Cerebellar nuclear complex (tissue), 1 donor: ENCODE measurements at regions not wholly inside any gene's neighbourhood (a gene's known extent, or its start where the extent isn't known, plus 50 kb on each side); places are given as distances from the start of the nearest gene placed in this dataset.
"Not testable (repeated sequence)": the region's sequence is repeated elsewhere in the genome, so short reads cannot be mapped to it uniquely, and the experiment has no call there.

Source experiments
- DNase-seq, 2 experiments: peaks; one replicate each; lab custom pipeline; 2025; lab: John Stamatoyannopoulos, UW

DNA sequence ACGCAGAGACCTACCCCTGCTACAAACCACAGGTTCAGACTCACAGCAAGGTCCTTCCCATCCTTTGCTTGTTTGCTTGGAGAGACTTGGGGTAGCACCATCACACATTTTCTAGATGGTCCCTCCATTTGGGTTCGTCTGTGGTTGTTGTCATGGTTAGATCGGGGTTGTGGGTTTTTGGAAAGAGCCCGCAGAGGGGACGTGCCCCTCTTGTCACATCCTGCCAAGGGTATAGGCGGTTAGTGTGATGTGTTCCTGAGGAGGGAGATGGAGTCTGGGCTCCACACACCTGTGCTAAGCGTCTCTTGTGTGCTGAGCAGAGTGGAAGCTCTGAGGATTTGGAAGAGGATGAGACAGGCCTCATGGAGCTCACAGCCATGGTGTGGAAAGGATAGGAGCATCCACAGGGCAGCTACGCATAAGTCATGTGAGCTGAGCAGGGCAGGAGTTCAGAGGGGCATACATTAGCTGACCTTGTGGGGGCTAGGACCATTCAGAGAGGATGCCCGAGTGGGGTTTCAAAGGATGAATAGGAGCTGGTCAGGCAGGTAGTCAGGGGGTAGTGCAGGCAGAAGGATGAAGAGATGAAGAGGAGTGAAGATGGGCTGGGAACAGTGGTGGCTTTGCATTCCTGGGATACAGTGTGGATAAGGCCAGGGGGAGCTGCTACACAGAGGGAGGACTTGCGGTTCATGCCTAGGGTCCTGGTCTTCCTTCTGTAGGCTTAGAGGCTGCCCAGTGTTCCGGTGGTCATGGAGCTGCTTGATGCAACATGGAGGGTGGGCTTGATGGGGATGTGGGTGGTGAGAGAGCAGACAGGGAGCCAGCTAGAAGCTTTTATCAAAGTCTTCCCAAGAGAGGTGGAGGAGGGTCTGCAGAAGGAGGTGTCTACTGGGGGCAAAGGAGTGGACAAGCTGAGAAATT, 62.9 kb downstream of the ACKR3 start:
- DNase-seq, result no peak

DNA sequence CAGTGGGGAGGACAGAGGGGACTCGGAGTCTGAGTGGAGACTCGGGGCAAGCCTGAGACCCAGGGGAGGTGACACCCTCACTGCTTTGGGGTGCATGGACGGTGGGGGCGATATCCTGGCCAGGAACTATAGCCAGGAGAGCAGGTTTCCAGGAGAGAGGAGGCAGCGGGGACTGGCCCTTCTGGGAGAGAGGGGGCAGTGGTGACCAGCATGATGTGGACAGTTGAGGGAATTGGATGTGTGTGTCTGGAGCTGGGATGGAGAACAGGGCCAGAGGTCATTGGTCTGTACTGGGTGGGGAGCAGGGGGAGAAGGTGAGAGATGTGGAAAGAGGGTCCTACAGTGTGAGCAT, 63.6 kb downstream of the ACKR3 start:
- no peak for DNase-seq

DNA sequence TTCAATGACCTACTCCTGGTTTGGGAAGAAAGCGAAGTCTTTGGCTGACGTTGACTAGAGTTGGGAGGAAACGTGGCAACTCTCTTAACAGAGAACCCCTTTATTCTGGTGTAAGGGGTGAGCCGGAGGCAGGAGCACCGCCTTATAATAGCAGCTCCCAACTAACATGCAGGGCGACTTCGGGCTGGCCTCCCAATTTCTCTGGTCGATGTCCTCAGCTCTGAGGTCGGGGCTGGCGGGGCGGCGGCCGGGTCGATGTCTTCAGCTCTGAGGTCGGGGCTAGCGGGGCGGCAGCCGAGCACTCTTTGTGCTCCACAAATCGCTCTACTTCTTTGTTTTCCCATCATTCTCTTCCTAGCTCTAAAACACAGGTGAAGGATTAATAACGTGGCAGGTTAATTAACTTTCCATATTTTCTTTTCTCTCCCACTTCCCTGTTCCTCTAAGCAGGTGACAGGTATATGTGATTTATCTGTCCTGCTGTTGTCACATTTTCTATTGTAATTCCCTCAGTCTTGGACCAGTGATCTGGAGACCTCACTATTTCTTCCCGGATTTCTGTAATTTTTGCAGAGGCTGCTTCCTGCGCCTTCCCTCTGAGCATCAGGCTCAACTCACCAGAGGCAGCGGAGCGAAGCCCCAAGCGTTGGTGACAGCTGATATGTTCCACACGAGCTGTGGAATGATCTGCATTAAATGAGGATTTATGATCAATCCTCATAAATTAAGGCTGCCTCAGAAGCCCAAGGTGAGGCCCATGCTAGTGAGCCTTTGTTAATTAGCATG, 64.3 kb downstream of the ACKR3 start:
- DNase-seq, result no peak

DNA sequence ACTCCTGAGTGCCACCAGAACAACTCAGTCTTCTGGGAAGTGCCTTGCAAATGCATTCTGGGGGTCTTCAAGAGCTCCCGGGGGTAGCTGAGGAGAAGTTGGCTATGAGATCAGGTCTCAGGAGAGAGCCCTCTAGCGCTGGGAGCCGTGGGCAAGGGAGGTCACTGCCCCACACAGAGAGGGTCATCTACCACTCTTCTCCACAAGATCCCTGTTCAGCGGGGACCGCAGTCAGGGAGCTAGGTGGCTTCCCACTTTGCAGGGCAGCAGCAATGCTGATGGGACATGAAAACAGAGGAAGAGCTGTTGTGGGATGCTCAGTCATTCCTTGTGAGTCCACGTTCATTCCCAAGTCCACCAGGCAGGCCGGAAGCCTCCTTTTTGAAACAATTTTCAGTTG, 66.6 kb downstream of the ACKR3 start:
- DNase-seq, result no peak

DNA sequence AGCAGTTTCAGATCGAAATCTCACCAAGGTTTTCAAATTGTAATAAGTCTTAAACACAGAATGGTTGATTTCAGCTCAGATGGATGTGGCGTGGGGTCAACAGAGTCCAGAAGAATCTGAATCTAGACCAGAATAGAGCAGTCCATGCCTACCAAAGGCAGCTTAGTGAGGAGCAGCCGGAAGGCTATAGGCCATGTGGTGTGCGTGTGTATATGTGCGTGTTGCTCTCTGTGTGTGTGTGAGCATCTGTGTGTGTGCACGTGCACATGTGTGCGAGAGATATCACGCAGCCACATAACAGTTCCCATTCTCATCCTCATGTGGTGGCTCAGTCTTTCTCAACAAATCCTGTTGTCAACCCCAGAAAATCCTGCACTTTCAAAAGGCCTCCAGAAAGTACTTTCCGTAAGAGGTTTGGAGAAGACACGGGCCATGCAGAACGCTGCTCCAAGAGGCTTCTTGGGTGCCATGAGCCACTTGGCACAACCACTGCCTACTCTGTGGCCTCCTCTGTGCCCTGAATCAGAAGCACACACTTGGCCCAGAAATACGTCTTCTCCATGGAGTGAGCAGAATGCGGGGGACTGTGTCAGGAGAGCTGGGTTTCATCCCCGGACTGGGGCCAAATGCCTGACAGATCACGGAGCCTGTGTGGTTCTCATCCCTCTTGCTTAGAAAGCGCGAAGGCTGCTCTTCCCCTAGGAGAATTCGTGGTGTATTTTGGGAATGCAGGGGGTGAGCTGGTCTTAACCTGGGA, 67.3 kb downstream of the ACKR3 start:
- DNase-seq, result no peak

DNA sequence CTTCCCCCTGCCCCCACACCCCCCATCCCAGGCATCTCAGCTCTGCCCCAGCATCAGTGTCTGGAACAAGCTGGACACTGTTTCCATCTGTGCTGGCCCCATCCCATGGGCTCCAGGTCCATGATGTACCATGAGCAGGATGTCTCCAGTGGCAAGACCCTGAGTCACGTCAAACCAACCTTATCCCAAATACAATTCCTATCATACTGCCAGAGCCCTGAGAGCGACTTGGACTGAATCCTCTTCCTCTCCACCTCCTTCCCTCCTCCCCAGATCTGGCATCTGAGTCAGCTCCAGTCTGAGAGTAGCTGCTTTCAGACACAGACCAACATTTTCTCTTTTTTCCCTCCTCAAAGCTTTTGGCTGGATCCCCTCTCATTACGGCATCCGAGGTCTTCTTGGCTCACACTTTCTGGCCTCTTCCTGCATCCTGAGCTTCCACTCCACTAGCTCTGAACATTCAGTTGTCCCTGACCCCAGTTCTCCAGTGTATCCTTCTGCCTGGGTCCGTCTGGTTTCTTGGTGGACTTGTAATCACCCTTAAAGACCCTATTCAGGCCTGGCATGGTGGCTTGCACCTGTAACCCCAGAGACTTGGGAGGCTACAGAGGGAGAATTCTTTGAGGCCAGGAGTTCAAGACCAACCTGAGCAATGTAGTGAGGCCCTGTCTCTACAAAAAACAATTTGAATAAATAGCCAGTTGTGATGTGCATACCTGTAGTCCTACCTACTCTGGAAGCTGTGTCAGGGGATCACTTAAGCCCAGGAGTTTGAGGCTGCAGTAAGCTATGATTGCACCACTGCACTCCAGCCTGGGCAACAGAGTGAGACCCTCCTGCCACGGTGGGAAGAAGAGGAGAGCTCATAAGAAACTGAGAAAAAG, 68.3 kb downstream of the ACKR3 start:
- DNase-seq, result no peak

DNA sequence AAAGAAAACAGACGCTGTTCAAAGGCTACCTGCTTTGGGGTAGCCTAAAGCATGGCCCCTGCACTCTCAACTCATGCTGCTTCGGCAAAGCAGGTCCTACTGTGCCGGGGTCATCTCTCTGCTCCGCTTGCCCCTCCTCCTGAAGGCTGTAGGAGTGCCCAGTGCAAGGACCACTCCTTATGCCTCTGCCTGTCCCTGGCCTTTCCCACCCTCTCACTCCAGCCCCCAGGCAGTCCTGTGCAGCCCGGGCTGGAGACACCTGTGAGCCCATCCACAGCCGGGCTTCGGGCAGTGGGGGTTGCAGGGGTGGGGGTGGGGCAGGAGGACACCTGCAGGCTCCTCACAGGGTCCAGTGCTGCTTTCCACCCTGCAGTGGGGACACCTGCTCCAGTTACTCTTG, 69.1 kb downstream of the ACKR3 start:
- no peak for DNase-seq

DNA sequence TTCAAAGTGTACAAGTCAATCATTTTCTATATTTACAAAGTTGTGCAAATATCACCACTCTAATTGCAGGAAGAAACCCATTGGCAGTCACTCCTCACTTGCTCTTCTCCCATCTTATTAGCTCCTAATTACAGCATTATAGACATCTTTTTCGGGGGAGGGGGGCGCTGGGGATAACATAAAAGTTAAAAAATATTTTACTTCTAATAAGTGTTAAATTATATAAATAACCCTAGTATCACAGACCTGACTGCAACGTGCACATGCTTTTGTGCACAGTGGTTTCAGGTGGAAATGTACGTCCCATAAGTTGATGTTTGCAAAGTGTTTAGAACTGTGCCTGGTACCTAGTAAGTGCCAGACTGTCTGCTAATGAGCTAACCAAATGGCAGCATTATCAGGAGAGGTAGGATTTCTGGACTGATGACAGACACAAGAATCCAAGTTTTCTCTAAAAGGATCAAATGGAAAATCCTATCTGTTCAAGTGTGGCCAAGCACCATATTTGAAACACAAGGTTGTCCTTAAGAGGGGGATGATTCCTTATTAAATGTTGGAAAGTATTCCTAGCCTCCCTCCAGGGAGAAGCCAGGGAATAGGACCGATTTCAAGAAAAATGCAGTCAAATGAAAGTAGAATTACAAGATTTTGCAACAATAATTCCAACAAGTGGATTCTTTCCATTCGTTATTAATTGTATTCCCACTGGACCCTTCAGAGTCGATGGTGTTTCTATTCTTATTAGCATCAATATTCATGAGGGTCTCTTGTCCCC, 70.0 kb downstream of the ACKR3 start:
- DNase-seq, result no peak

DNA sequence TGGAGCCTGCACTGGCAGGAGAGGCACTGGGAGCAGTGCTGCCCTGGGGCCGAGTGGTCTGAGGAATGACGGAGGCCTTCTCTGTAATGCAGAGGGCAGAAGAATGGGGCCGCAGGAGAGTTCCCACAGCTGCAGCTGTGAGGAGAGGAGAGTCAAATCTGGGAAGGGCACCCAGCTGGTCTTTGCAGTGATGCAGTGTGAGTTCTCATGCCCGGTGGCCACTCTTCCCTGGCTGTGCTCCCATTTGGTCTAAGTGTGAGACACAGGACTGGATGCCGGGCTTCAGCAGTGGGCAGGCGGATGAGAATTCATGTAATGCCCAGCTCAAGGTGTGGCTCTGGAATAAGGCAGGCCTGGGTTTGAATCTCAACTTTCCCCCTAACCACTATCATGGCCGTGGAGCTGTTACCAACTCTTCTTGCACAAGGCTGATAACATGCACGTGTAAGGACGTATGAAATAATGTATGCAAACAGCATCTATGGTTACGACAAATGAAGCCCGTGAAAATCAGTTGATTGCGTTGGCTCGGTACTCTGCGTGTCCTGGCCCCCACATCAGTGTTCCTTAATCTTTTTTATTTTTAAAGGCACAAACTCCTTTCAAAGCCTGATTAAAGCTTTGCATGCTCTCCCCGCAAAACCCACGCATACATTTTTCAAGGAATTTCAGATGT, 71.6 kb downstream of the ACKR3 start:
- DNase-seq, result no peak

DNA sequence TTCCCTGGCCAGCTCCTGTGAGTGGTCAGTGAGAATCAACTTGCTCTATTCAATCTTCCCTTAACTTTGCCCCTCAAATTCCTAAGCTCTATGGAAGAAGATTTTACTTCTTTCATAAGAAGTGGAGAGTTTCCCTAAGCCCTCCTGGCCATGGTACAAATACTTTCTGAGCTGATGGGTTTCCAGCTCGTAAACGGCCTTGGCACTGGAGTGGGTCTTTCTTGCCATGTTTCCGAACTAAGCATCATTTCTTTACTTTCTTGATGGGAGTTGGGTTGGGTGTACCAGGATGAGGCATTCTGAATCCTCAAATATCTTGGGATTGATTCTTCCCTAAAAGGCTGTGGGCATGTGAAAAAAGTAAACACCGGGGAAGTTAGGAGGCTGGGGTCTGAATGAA, 72.5 kb downstream of the ACKR3 start:
- DNase-seq, result no peak

DNA sequence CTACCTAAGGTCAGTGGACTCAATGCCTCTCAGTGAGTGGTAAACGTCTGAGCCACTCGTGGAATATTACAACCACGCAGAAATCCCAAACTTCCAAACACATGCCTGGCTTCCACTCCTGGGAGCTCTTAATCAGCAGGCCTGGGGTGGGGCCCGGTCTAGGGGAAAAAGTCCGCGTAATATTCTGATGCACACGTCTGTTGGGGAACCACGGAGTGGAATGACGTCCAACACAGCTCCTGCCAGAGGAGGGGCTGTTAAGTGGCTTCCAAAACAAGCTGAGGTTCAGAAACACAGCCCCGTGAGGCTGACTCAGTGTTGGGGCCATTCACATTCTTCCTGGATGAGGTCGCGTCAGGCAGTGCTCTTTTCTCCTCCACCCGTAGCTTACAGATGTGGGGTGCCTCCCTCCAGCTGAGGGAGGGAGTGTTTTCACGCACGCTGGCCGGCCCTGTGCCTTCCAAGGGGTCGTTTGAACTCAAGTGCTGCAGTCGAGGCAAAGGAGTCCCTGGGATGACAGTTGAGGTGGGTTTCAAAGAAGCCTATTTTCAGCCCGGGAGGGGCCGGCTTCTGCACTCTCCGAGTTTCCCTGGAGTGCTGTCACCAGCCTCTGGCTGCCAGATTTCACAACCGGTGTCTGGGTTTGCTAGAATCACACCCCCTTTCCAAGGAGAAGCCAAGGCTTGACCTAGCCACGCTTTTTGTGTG, 73.1 kb downstream of the ACKR3 start:
- no peak for DNase-seq

DNA sequence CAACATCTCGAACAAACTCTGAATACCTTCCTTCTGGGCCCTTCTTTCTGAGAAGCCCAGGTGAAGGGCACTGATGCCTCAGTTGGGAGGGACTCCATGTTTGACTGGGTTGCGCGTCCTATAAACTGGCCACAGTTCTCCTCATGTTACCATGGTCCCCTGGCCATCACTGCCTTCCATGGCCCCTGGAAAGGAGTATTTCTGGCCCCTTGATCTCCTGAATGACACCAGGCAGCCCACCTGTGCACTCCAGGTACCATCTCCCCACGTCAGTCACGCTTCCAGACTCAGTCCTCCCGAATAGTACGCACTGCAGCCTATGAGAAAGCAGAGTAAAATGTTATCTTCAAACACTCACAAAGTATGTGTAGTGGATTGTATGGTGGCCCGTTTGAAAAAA, 73.9 kb downstream of the ACKR3 start:
- no peak for DNase-seq

DNA sequence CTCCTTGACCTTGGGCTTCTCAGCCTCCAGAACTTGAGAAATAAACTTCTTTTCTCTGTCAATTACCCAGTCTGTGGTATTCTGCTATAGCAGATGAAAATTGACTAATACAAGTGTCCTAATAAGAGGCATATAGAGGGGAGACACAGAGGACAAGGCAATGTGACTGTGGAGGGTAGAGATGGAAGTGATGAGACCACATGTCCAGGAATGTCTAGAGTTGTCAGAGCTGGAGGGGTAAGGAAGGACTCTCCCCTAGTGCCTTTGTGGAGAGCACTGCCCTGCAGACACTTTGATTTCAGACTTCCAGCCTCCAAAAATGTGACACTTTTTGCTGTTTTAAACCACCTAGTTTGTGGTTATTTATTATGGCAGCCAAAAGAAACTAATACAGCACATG, 74.4 kb downstream of the ACKR3 start:
- no peak for DNase-seq

DNA sequence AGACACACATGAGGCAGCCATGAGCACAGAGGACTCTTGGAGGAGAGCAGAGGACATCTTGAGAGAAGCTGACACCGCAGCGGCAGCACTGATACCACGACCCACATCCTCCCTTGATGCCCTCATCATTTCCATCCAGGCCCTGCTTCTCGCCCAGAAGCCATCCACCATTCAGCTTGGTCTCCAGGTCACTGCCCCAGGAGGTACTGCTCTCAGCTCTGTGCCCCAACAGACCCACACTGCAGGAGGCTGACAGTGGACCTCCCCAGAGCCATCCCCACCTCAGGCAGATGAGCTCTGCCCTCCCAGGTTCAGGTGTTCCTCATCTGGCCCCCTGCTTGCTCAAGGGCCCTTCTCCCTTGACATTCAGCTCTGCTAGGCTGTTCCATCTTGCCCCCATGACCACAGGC, 74.9 kb downstream of the ACKR3 start:
- DNase-seq, result no peak

DNA sequence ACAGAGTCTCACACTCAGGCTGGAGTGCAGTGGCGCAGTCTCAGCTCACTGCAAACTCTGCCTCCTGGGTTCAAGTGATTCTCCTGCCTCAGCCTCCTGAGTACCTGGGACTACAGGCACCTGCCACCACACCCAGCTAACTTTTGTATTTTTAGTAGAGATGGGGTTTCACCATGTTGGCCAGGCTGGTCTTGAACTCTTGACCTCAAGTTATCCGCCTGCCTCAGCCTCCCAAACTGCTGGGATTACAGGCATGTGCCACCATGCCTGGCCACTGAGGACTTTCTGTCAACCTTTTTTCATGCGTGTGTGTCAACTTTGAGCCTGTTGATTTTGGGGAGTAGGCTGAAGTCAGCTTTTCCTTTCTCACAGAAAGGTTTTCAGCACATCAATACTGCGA, 75.5 kb downstream of the ACKR3 start:
- not testable (repeated sequence) for DNase-seq

DNA sequence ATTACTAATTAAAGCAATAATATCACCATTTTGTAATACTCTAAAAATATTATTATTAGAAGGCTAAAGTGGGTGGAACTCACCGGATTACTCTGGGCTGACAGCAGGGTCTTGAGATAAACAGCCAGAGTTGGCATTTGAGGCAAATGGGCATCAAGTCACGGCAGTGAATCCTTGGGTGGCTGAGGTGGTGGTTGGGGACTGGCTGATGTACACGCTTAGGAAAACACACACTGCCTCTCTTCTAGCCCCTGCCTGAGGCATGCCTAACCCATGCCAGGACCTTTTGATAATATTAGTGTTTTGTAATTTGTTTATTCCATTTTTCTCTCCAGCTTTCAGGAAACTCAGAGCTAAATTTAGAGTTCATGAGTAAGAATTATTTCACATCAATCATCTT, 76.8 kb downstream of the ACKR3 start:
- no peak for DNase-seq

DNA sequence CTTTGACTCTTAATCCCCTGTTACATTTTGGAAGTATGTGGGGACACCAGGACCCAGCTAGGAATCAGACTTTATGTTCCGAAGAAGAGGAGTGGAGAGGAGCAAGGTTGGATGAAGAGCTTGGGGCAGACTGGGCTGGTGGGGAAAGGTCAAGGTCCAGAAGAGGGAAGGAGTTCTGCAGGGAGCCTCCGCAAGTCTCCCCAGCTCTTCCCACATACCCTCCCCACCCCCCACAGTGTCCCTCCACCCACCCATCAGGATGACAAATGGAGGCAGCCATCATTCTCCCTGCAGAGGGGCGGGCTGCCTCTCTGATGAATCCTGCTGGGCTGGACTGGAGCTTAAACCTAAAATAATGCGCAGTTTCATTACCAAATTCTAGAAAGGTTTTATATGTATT, 77.2 kb downstream of the ACKR3 start:
- DNase-seq, result no peak

DNA sequence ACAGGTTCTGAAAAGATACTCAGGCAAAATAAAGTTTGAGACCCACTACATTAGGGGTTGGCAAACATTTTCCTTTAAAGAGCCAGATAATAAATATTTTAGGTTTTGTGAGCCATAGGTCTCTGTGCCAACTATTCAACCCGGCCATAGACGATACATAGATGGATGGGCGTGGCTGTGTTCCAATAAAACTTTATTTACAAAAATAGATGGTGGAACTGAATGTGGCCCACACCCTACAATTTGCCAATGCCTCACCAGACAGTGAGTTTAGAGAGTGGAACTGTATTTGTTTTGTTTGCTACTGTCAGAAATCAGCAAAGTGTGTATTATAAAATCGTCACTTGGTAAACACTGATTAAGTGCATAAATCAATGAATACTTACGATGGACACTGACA, 78.0 kb downstream of the ACKR3 start:
- DNase-seq, result no peak

DNA sequence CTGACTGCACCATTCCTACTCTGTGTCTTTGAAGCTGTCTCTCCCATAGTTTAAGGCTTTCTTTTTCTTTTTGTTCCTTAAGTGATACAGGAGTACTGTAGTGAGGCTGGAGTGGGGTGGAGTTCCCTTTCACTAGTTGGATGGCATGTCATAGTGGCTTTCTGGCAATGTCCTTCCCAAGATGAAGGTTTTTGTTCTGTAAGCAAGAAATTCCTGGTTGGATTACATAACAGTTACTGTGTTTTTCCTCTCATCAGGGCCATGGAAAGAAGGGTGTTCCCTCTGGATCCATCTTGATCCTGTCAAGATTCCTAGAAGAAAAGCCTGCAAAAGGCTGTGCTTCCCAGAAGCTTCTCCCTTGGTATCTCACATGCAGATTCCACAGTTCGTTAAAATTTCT, 84.2 kb downstream of the ACKR3 start:
- no peak for DNase-seq

DNA sequence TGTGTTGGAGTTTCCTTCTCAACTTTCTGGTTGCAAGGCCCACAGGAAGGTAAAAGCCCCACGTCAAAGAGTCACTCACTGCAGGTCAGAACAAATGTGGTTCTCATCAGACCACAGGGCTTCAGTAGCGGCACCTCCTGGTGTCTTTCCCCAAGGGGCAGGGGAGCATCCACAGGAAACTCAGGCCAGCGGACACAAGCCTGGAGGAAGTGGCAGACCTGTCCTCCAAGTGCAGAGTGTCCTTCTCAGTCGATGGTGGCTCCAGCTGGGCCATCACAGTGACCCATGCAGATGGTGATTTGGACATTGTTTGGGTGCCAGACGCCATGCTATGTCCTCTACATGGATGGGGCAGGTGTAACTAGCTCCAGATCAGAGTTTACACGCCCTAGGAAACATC, 84.9 kb downstream of the ACKR3 start:
- DNase-seq, result no peak
